ENCODE measurements at regions not wholly inside any gene's neighbourhood (a gene's known extent, or its start where the extent isn't known, plus 50 kb on each side); places are given as distances from the start of the nearest gene placed in this dataset.

- no peaks in the 10 kb centered on the region for H3K27me3 ChIP-seq (ENCODE audit: control insufficient read depth, insufficient read depth, low read length)
- TF ChIP-seq CTCF (conservative IDR thresholded peaks at IDR 0.05 in 1 of 2, IDR thresholded peaks at IDR 0.05 in 1 of 2; ENCODE audit: low read depth in 1 of 2, low read length in 2 of 2) (no peak), EZH2 (IDR thresholded peaks at IDR 0.05; ENCODE audit: low read length, missing control alignments) (no peak)
- no peaks in the 10 kb centered on the region for H3K4me1 ChIP-seq (ENCODE audit: control insufficient read depth, extremely low read depth, insufficient read depth, low read length)
- H4K20me1 ChIP-seq (ENCODE audit: control insufficient read depth, extremely low read depth, insufficient read depth, low read length) = no peaks in the 10 kb centered on the region
- no peaks in the 10 kb centered on the region for H3K9me3 ChIP-seq (ENCODE audit: control insufficient read depth, insufficient read depth, low read depth, low read length)
- H3K9ac ChIP-seq (ENCODE audit: insufficient read depth, low read length) = no peak overlapping the region
- H3K79me2 ChIP-seq (ENCODE audit: control insufficient read depth, insufficient read depth, low read length) = no peaks in the 10 kb centered on the region
- no peaks in the 10 kb centered on the region for H3K36me3 ChIP-seq (ENCODE audit: control insufficient read depth, insufficient read depth, low read length)
- no peak overlapping the region for H2AFZ ChIP-seq (ENCODE audit: low read length)
- DNase-seq (ENCODE audit: low read depth in 2 of 2) = no peak
- no peak overlapping the region for H3K4me2 ChIP-seq (ENCODE audit: extremely low read depth, insufficient read depth, low read length)
- H3K27ac ChIP-seq (ENCODE audit: insufficient read depth, low read length) = no peak overlapping the region
- no peak overlapping the region for H3K4me3 ChIP-seq (replicated peaks in 1 of 4; ENCODE audit: control extremely low read depth in 1 of 4, insufficient read depth in 1 of 4, low read depth in 3 of 4, low read length in 4 of 4)
Measured at GRCh38 chr7:67554986-67555385, 558.4 kb downstream of the TYW1 start.

GRCh38 chr7:67564959-67565358, 568.3 kb downstream of the TYW1 start:
- Histone ChIP-seq H3K27me3 (ENCODE audit: control insufficient read depth, insufficient read depth, low read length) (no peaks in the 10 kb centered on the region), H4K20me1 (ENCODE audit: control insufficient read depth, extremely low read depth, insufficient read depth, low read length) (no peaks in the 10 kb centered on the region), H3K4me1 (ENCODE audit: control insufficient read depth, extremely low read depth, insufficient read depth, low read length) (no peaks in the 10 kb centered on the region), H3K4me2 (ENCODE audit: extremely low read depth, insufficient read depth, low read length) (no peak overlapping the region), H2AFZ (ENCODE audit: low read length) (no peak overlapping the region), H3K79me2 (ENCODE audit: control insufficient read depth, insufficient read depth, low read length) (no peaks in the 10 kb centered on the region), H3K36me3 (ENCODE audit: control insufficient read depth, insufficient read depth, low read length) (no peaks in the 10 kb centered on the region), H3K9ac (ENCODE audit: insufficient read depth, low read length) (no peak overlapping the region), H3K9me3 (ENCODE audit: control insufficient read depth, insufficient read depth, low read depth, low read length) (no peaks in the 10 kb centered on the region), H3K4me3 (replicated peaks in 1 of 4; ENCODE audit: control extremely low read depth in 1 of 4, insufficient read depth in 1 of 4, low read depth in 3 of 4, low read length in 4 of 4) (no peak overlapping the region), H3K27ac (ENCODE audit: insufficient read depth, low read length) (no peak overlapping the region)
- no peak for TF ChIP-seq EZH2 (IDR thresholded peaks at IDR 0.05; ENCODE audit: low read length, missing control alignments)
- TF ChIP-seq CTCF (conservative IDR thresholded peaks at IDR 0.05 in 1 of 2, IDR thresholded peaks at IDR 0.05 in 1 of 2; ENCODE audit: low read depth in 1 of 2, low read length in 2 of 2) = no peak
- DNase-seq (ENCODE audit: low read depth in 2 of 2) = no peak

- TF ChIP-seq EZH2 (IDR thresholded peaks at IDR 0.05; ENCODE audit: low read length, missing control alignments) = no peak
- no peak for TF ChIP-seq CTCF (conservative IDR thresholded peaks at IDR 0.05 in 1 of 2, IDR thresholded peaks at IDR 0.05 in 1 of 2; ENCODE audit: low read depth in 1 of 2, low read length in 2 of 2)
- Histone ChIP-seq H3K27ac (ENCODE audit: insufficient read depth, low read length) (no peak overlapping the region), H3K27me3 (ENCODE audit: control insufficient read depth, insufficient read depth, low read length) (no peaks in the 10 kb centered on the region), H3K9ac (ENCODE audit: insufficient read depth, low read length) (no peak overlapping the region), H4K20me1 (ENCODE audit: control insufficient read depth, extremely low read depth, insufficient read depth, low read length) (no peaks in the 10 kb centered on the region), H2AFZ (ENCODE audit: low read length) (no peak overlapping the region), H3K36me3 (ENCODE audit: control insufficient read depth, insufficient read depth, low read length) (no peaks in the 10 kb centered on the region), H3K79me2 (ENCODE audit: control insufficient read depth, insufficient read depth, low read length) (no peaks in the 10 kb centered on the region), H3K9me3 (ENCODE audit: control insufficient read depth, insufficient read depth, low read depth, low read length) (no peaks in the 10 kb centered on the region), H3K4me1 (ENCODE audit: control insufficient read depth, extremely low read depth, insufficient read depth, low read length) (no peaks in the 10 kb centered on the region), H3K4me3 (replicated peaks in 1 of 4; ENCODE audit: control extremely low read depth in 1 of 4, insufficient read depth in 1 of 4, low read depth in 3 of 4, low read length in 4 of 4) (no peak overlapping the region), H3K4me2 (ENCODE audit: extremely low read depth, insufficient read depth, low read length) (no peak overlapping the region)
- DNase-seq (ENCODE audit: low read depth in 2 of 2) = no peak
Measured at GRCh38 chr7:67566101-67566500, 569.5 kb downstream of the TYW1 start.

Measured in fibroblast of lung (primary cell).